ENCODE measurements at regions not wholly inside any gene's neighbourhood (a gene's known extent, or its start where the extent isn't known, plus 50 kb on each side); places are given as distances from the start of the nearest gene placed in this dataset.

- DNase-seq (ENCODE audit: low spot score), result no peak
- no peak overlapping the region for H3K4me3 ChIP-seq
- TF ChIP-seq, protein P1, sequence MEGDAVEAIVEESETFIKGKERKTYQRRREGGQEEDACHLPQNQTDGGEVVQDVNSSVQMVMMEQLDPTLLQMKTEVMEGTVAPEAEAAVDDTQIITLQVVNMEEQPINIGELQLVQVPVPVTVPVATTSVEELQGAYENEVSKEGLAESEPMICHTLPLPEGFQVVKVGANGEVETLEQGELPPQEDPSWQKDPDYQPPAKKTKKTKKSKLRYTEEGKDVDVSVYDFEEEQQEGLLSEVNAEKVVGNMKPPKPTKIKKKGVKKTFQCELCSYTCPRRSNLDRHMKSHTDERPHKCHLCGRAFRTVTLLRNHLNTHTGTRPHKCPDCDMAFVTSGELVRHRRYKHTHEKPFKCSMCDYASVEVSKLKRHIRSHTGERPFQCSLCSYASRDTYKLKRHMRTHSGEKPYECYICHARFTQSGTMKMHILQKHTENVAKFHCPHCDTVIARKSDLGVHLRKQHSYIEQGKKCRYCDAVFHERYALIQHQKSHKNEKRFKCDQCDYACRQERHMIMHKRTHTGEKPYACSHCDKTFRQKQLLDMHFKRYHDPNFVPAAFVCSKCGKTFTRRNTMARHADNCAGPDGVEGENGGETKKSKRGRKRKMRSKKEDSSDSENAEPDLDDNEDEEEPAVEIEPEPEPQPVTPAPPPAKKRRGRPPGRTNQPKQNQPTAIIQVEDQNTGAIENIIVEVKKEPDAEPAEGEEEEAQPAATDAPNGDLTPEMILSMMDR (IDR thresholded peaks at IDR 0.05), result no peak
- H3K9me3 ChIP-seq, result no peaks in the 10 kb centered on the region
- no peaks in the 10 kb centered on the region for H3K4me1 ChIP-seq
- H3K27ac ChIP-seq, result no peak overlapping the region
- H3K36me3 ChIP-seq, result no peaks in the 10 kb centered on the region
- H3K27me3 ChIP-seq, result no peaks in the 10 kb centered on the region
Observed at GRCh38 chr14:60356906-60357550, 108.0 kb downstream of the PPM1A start.

GRCh38 chr14:60357551-60358149 is 108.6 kb downstream of the PPM1A start:
- Histone ChIP-seq H3K4me1 (no peaks in the 10 kb centered on the region), H3K4me3 (no peak overlapping the region), H3K9me3 (no peaks in the 10 kb centered on the region), H3K36me3 (no peaks in the 10 kb centered on the region), H3K27me3 (no peaks in the 10 kb centered on the region), H3K27ac (no peak overlapping the region)
- no peak for DNase-seq (ENCODE audit: low spot score)
- TF ChIP-seq, protein P1 (IDR thresholded peaks at IDR 0.05), result no peak

DNA sequence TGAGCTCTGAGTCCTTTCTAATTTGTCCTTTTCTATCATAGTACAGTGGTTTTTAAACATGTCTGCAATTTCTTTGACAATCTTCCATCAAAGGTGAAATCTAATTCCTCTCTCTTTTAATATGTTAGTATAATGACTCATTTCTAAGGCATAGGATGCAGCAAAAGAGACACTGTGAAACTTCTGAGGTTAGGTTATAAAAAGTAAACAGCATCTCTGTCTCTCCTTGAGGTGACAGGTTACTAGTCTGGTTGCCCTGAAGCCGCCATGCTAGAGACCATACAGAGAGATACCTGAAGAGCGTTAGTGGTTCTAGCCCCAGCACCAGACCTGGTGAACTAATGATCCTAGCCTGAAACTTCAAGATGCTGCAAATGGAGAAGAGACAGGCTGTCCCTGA is 114.3 kb downstream of the PPM1A start:
- no peak overlapping the region for H3K4me3 ChIP-seq
- no peaks in the 10 kb centered on the region for H3K27me3 ChIP-seq
- no peaks in the 10 kb centered on the region for H3K36me3 ChIP-seq
- no peaks in the 10 kb centered on the region for H3K4me1 ChIP-seq
- DNase-seq (ENCODE audit: low spot score), result no peak
- no peak overlapping the region for H3K27ac ChIP-seq
- TF ChIP-seq, protein P1 (IDR thresholded peaks at IDR 0.05), result no peak
- H3K9me3 ChIP-seq, result no peaks in the 10 kb centered on the region

DNA sequence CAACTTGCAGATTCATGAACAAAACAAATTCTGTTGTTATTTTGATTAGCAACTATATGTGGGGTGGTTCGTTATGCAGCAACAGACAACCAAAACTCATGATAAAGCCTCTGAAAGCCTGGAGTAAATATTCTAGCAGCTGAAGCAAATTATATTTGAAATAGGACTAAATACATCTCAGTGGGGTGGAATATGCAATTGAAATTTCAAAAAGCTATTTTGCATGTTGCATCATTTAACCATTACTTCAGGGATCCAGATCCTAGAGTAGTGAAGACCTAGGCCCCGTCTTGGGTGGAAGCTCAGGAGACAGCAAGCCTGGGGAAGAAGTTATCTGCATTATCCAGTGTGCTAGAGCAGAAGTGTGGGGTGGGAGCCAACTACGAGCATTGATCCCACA is 114.7 kb downstream of the PPM1A start:
- Histone ChIP-seq H3K27me3 (no peaks in the 10 kb centered on the region), H3K27ac (no peak overlapping the region), H3K4me3 (no peak overlapping the region), H3K9me3 (no peaks in the 10 kb centered on the region), H3K4me1 (no peaks in the 10 kb centered on the region), H3K36me3 (no peaks in the 10 kb centered on the region)
- TF ChIP-seq, protein P1 (IDR thresholded peaks at IDR 0.05), result no peak
- no peak for DNase-seq (ENCODE audit: low spot score)

GRCh38 chr14:60381909-60382308 is 104.0 kb downstream of the C14orf39 start:
- H3K4me1 ChIP-seq, result no peaks in the 10 kb centered on the region
- no peaks in the 10 kb centered on the region for H3K36me3 ChIP-seq
- H3K27ac ChIP-seq, result no peak overlapping the region
- H3K4me3 ChIP-seq, result no peak overlapping the region
- no peaks in the 10 kb centered on the region for H3K27me3 ChIP-seq
- no peaks in the 10 kb centered on the region for H3K9me3 ChIP-seq
- TF ChIP-seq, protein P1 (IDR thresholded peaks at IDR 0.05), result no peak
- DNase-seq (ENCODE audit: low spot score), result no peak

Measured in right atrium auricular region (tissue), 2 donors.